ENCODE measurements at regions not wholly inside any gene's neighbourhood (a gene's known extent, or its start where the extent isn't known, plus 50 kb on each side); places are given as distances from the start of the nearest gene placed in this dataset.

DNA sequence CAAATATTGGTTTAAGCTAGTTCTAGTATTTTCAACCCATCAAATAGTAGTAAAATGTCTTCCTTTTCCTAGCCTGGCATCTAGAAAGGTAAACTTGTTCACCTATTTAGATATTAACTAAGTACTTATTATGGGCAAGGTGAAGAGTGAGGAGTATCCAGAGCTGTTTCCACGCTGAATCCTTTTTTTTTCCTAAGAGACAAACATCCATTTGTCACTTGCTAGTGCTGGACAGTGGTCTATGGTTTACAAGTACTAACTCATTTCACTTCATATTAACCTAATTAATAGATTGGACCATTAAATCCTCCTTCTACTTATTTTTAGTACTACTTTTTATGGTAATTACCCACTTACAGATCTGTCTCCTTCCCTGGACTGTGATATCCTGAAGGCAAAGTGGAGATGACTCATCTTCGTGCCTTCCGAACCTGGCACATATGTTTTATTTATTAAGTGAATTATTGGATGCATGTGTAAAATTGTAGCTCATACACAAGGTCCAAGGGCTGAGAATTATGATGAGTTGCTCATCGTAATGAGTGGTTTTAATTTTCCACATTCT, 159.6 kb upstream of the IGFBP3 start:
- no peak overlapping the region for H4K8ac ChIP-seq (ENCODE audit: extremely low read depth, insufficient read depth, low read length)
- no peak overlapping the region for H2BK5ac ChIP-seq (ENCODE audit: low read depth, low read length)
- no peaks in the 10 kb centered on the region for H4K20me1 ChIP-seq (replicated peaks in 1 of 2; ENCODE audit: control insufficient read depth in 1 of 2, insufficient read depth in 2 of 2, low read length in 2 of 2)
- H3K18ac ChIP-seq (ENCODE audit: extremely low read depth, low read length) = no peak overlapping the region
- no peak overlapping the region for H3K4ac ChIP-seq (replicated peaks; ENCODE audit: insufficient read length, low read depth, low read length)
- H2BK15ac ChIP-seq (ENCODE audit: low read length) = no peak overlapping the region
- TF ChIP-seq TAF7 (optimal IDR thresholded peaks at IDR 0.05; ENCODE audit: borderline replicate concordance, low read depth, low read length) = no peak
- no peak for TF ChIP-seq SIRT6 (IDR thresholded peaks at IDR 0.05; ENCODE audit: low read length)
- no peak for TF ChIP-seq BRCA1 (IDR thresholded peaks at IDR 0.05; ENCODE audit: low read depth, low read length)
- no peak overlapping the region for H4K91ac ChIP-seq (replicated peaks; ENCODE audit: insufficient read length, low read length)
- no peak overlapping the region for H2BK120ac ChIP-seq (replicated peaks; ENCODE audit: low read depth, low read length)
- POLR2A ChIA-PET (ENCODE audit: partially characterized antibody) = no interaction called here
- no peak overlapping the region for H3K27ac ChIP-seq (ENCODE audit: low read depth, low read length)
- CTCF ChIA-PET (ENCODE audit: partially characterized antibody) = interaction anchor here (1.6 kb wide), 1 partner anchor 51 kb away, joined by 3 read pairs; no protein-coding TSS in a partner anchor
- 88% methylated on average over 4 of the region's 4 CpGs; no CpG with 5 or more reads in 1 of the 2 experiments for WGBS, 2 experiments (ENCODE audit: extremely low coverage in 1 of 2, insufficient coverage in 1 of 2, insufficient read length in 1 of 2, insufficient replicate concordance in 2 of 2, low coverage in 1 of 2, low lambda C conversion rate in 2 of 2, missing lambda C conversion rate in 1 of 2)
- no peak for FAIRE-seq
- H4K5ac ChIP-seq (ENCODE audit: insufficient read length, low read depth, low read length) = no peak overlapping the region
- no peaks in the 10 kb centered on the region for H3K36me3 ChIP-seq (ENCODE audit: control insufficient read depth in 2 of 4, insufficient read depth in 4 of 4, low read length in 3 of 4)
- H3K23me2 ChIP-seq (ENCODE audit: low read depth, low read length) = no peaks in the 10 kb centered on the region
- no peaks in the 10 kb centered on the region for H3K79me1 ChIP-seq (ENCODE audit: low read depth, low read length)
- H2BK20ac ChIP-seq (ENCODE audit: low read length) = no peak overlapping the region
- no peak for DNase-seq (ENCODE audit: low read depth in 1 of 2, low spot score in 2 of 2)
- H3K27me3 ChIP-seq (replicated peaks in 1 of 4; ENCODE audit: control insufficient read depth in 3 of 4, extremely low read depth in 1 of 4, insufficient read depth in 3 of 4, low read length in 3 of 4) = no peaks in the 10 kb centered on the region
- no peak overlapping the region for H3K9ac ChIP-seq (replicated peaks in 1 of 4; ENCODE audit: extremely low read depth in 1 of 4, low read depth in 3 of 4, low read length in 3 of 4)
- no peaks in the 10 kb centered on the region for H3K79me2 ChIP-seq (ENCODE audit: control insufficient read depth in 1 of 2, insufficient read depth in 2 of 2, low read length in 2 of 2)
- H2AFZ ChIP-seq (ENCODE audit: low read length) = no peak overlapping the region
- no peaks in the 10 kb centered on the region for H3K4me1 ChIP-seq (replicated peaks in 1 of 4; ENCODE audit: control insufficient read depth in 3 of 4, insufficient read depth in 4 of 4, low read length in 3 of 4)
- H2BK12ac ChIP-seq (ENCODE audit: low read depth, low read length) = no peak overlapping the region
- no peak overlapping the region for H3K4me2 ChIP-seq (ENCODE audit: insufficient read depth in 1 of 2, low read depth in 2 of 2, low read length in 2 of 2)
- no peak overlapping the region for H3K14ac ChIP-seq (ENCODE audit: insufficient read length)
- H2AK5ac ChIP-seq (ENCODE audit: low read depth, low read length) = no peak overlapping the region
- H3K56ac ChIP-seq (replicated peaks; ENCODE audit: insufficient read length, low read depth, low read length) = no peak overlapping the region
- no peak overlapping the region for H3K4me3 ChIP-seq (ENCODE audit: extremely low read depth in 1 of 4, insufficient read depth in 2 of 4, low read depth in 3 of 4, low read length in 4 of 4)
- no peaks in the 10 kb centered on the region for H3K9me3 ChIP-seq (ENCODE audit: insufficient read depth in 2 of 2, low read depth in 1 of 2, low read length in 1 of 2)
- no peak overlapping the region for H3K23ac ChIP-seq (ENCODE audit: insufficient read length)

Data from H1 (cell line).